ENCODE measurements at regions not wholly inside any gene's neighbourhood (a gene's known extent, or its start where the extent isn't known, plus 50 kb on each side); places are given as distances from the start of the nearest gene placed in this dataset.

DNA sequence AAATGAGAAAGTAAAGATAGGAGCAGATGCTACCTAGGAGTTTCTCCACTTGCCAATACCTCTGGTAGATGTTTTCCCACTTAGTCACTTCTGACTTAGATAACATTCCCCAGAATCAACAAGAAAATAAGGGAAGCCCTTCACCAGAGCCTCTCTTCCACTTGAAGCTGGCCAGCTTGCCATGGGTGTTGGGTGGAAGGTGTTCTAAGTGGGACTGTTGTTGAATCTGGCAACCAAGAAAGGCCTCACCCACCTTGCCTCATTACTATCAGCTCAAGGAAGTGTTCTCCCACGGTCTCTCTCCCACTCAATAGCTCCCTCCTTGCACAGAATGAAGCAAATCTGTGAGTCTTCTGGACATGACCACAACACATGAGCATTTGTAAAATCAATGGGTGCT is 100.4 kb upstream of the REG3A start:
- no peaks in the 10 kb centered on the region for H3K27me3 ChIP-seq (ENCODE audit: control insufficient read depth, insufficient read depth, low read length)
- FAIRE-seq (no peak), DNase-seq (no peak)
- H3K4me1 ChIP-seq (ENCODE audit: control insufficient read depth in 2 of 3, insufficient read depth in 2 of 3, low read depth in 1 of 3, low read length in 3 of 3) = no peaks in the 10 kb centered on the region
- no peak overlapping the region for H3K4me3 ChIP-seq (ENCODE audit: low read length in 3 of 3)
- no peaks in the 10 kb centered on the region for H3K36me3 ChIP-seq (ENCODE audit: control insufficient read depth in 2 of 3, insufficient read depth in 3 of 3, low read length in 3 of 3)
- TF ChIP-seq, protein P1, sequence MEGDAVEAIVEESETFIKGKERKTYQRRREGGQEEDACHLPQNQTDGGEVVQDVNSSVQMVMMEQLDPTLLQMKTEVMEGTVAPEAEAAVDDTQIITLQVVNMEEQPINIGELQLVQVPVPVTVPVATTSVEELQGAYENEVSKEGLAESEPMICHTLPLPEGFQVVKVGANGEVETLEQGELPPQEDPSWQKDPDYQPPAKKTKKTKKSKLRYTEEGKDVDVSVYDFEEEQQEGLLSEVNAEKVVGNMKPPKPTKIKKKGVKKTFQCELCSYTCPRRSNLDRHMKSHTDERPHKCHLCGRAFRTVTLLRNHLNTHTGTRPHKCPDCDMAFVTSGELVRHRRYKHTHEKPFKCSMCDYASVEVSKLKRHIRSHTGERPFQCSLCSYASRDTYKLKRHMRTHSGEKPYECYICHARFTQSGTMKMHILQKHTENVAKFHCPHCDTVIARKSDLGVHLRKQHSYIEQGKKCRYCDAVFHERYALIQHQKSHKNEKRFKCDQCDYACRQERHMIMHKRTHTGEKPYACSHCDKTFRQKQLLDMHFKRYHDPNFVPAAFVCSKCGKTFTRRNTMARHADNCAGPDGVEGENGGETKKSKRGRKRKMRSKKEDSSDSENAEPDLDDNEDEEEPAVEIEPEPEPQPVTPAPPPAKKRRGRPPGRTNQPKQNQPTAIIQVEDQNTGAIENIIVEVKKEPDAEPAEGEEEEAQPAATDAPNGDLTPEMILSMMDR (IDR thresholded peaks at IDR 0.05; ENCODE audit: borderline replicate concordance, extremely low read depth, insufficient read depth) = no peak
- intact Hi-C loops (cut with DNase I) = no loop called here
- no peak overlapping the region for H3K27ac ChIP-seq (ENCODE audit: low read depth in 2 of 2, low read length in 2 of 2)
- no peak overlapping the region for H3K9ac ChIP-seq (ENCODE audit: low read length in 3 of 3)
- H3K9me3 ChIP-seq (ENCODE audit: control insufficient read depth in 2 of 3, insufficient read depth in 1 of 3, low read length in 3 of 3) = no peaks in the 10 kb centered on the region

DNA sequence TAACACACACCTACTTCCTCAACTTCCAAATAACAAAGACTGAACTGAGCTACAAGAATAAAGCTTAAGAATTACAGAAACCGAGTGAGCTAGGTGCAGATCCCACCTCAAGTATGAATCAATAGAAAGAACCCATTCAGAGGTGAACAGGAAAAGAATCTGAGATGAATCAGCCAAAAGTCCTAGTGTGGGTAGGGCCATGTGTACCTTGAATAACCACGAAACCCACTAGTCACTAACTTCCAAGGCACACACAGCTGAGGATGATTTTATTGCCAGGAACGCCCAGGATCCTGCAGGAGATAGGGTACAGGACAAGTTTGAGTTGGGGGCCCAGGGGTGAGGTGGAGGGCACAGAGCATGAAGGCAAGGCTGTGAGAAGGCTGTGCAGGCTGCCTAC is 99.7 kb upstream of the REG3A start:
- FAIRE-seq = no peak

DNA sequence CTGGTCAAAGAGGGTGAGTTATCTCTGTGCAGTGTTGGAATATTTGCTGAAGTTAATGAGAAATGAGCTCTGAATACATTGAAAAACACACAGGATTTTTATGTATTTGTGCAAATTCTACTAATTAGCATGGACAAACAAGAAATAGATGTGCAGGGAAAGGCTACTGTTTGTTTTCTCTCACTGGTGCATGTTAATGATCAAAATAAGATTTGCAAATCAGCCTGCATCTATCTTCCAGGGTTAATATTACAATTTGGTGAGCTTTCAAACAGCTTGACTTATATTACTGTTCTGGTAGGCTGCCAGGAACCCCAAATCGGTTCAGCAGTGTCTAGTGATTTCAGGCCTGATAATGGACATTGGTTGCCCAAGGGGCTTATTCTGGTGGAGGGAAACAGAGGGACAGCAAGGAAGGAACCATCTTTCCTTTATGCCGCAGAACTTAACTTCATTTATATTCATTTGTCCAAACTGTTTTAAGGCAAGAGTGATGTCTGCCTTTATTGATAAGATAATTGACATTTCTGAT is 93.8 kb upstream of the REG3A start:
- H3K9ac ChIP-seq (ENCODE audit: low read length in 3 of 3) = no peak overlapping the region
- no peak overlapping the region for H3K4me3 ChIP-seq (ENCODE audit: low read length in 3 of 3)
- no peak overlapping the region for H3K27ac ChIP-seq (ENCODE audit: low read depth in 2 of 2, low read length in 2 of 2)
- no peak for FAIRE-seq
- no peaks in the 10 kb centered on the region for H3K9me3 ChIP-seq (ENCODE audit: control insufficient read depth in 2 of 3, insufficient read depth in 1 of 3, low read length in 3 of 3)
- no peaks in the 10 kb centered on the region for H3K27me3 ChIP-seq (ENCODE audit: control insufficient read depth, insufficient read depth, low read length)
- intact Hi-C loops (cut with DNase I) = no loop called here
- TF ChIP-seq, protein P1 (IDR thresholded peaks at IDR 0.05; ENCODE audit: borderline replicate concordance, extremely low read depth, insufficient read depth) = no peak
- no peaks in the 10 kb centered on the region for H3K4me1 ChIP-seq (ENCODE audit: control insufficient read depth in 2 of 3, insufficient read depth in 2 of 3, low read depth in 1 of 3, low read length in 3 of 3)
- no peak for DNase-seq
- no peaks in the 10 kb centered on the region for H3K36me3 ChIP-seq (ENCODE audit: control insufficient read depth in 2 of 3, insufficient read depth in 3 of 3, low read length in 3 of 3)

More for the DNA sequence above, 99.7 kb upstream of the REG3A start:
- H3K36me3 ChIP-seq (ENCODE audit: control insufficient read depth in 2 of 3, insufficient read depth in 3 of 3, low read length in 3 of 3) = no peaks in the 10 kb centered on the region
- TF ChIP-seq, protein P1 (IDR thresholded peaks at IDR 0.05; ENCODE audit: borderline replicate concordance, extremely low read depth, insufficient read depth) = no peak
- intact Hi-C loops (cut with DNase I) = no loop called here
- no peaks in the 10 kb centered on the region for H3K9me3 ChIP-seq (ENCODE audit: control insufficient read depth in 2 of 3, insufficient read depth in 1 of 3, low read length in 3 of 3)
- H3K4me1 ChIP-seq (ENCODE audit: control insufficient read depth in 2 of 3, insufficient read depth in 2 of 3, low read depth in 1 of 3, low read length in 3 of 3) = no peaks in the 10 kb centered on the region
- no peak overlapping the region for H3K9ac ChIP-seq (ENCODE audit: low read length in 3 of 3)
- H3K4me3 ChIP-seq (ENCODE audit: low read length in 3 of 3) = no peak overlapping the region
- DNase-seq = no peak
- H3K27ac ChIP-seq (ENCODE audit: low read depth in 2 of 2, low read length in 2 of 2) = no peak overlapping the region
- no peaks in the 10 kb centered on the region for H3K27me3 ChIP-seq (ENCODE audit: control insufficient read depth, insufficient read depth, low read length)

DNA sequence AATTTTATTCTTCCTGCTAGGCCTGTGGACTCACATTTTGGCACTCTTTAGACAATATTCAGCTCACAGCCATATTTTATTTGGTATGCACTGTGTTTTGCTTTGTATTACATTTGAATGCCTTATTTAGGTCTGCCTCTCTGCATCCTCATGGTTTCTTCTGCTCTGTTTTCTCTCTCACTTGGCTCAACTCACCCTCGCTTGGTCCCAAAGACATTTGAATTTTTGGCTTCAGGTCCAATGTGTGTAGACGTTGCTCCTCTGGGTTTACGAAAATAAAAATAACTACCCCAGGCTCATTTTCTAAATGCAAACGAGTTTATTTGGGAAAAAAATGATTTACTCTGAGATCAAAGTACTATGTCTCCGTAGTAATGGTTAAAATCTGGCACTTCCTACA is 91.1 kb upstream of the REG3A start:
- intact Hi-C loops (cut with DNase I) = no loop called here
- no peaks in the 10 kb centered on the region for H3K9me3 ChIP-seq (ENCODE audit: control insufficient read depth in 2 of 3, insufficient read depth in 1 of 3, low read length in 3 of 3)
- H3K4me1 ChIP-seq (ENCODE audit: control insufficient read depth in 2 of 3, insufficient read depth in 2 of 3, low read depth in 1 of 3, low read length in 3 of 3) = no peaks in the 10 kb centered on the region
- no peaks in the 10 kb centered on the region for H3K36me3 ChIP-seq (ENCODE audit: control insufficient read depth in 2 of 3, insufficient read depth in 3 of 3, low read length in 3 of 3)
- TF ChIP-seq, protein P1 (IDR thresholded peaks at IDR 0.05; ENCODE audit: borderline replicate concordance, extremely low read depth, insufficient read depth) = no peak
- no peak overlapping the region for H3K4me3 ChIP-seq (ENCODE audit: low read length in 3 of 3)
- no peak for FAIRE-seq
- no peaks in the 10 kb centered on the region for H3K27me3 ChIP-seq (ENCODE audit: control insufficient read depth, insufficient read depth, low read length)
- H3K9ac ChIP-seq (ENCODE audit: low read length in 3 of 3) = no peak overlapping the region
- H3K27ac ChIP-seq (ENCODE audit: low read depth in 2 of 2, low read length in 2 of 2) = no peak overlapping the region
- no peak for DNase-seq

Measured in kidney (tissue), 13 donors.